NT2/D1 (cell line): ENCODE measurements at regions not wholly inside any gene's neighbourhood (a gene's known extent, or its start where the extent isn't known, plus 50 kb on each side); places are given as distances from the start of the nearest gene placed in this dataset.

Source experiments
- SUZ12 ChIP-seq: IDR thresholded peaks from 2 replicates; pipeline ENCODE4 v1.6.1; 2011; ENCODE audit not compliant: insufficient read length, insufficient read depth; ENCODE audit errors: extremely low read depth
- ZNF274 ChIP-seq: IDR thresholded peaks from 2 replicates; pipeline ENCODE4 v1.6.1; 2011; ENCODE audit warnings: mild to moderate bottlenecking, low read depth, low read length

- TF ChIP-seq ZNF274 (no peak), SUZ12 (no peak)
Observed at GRCh38 chr2:146997488-146997887, 847.3 kb upstream of the ACVR2A start.
